Stimulated activated CD4-positive, alpha-beta T cell treated with anti-CD3 and anti-CD28 coated beads, TNF-alpha, amount 100 ng/mL, for 1 hour (primary cell): ENCODE measurements at regions not wholly inside any gene's neighbourhood (a gene's known extent, or its start where the extent isn't known, plus 50 kb on each side); places are given as distances from the start of the nearest gene placed in this dataset.
A peak's percentile ranks its signal among the peaks of the same experiment; 100 is the strongest.
"Not testable (repeated sequence)": the region's sequence is repeated elsewhere in the genome, so short reads cannot be mapped to it uniquely, and the experiment has no call there.

Source experiments
- DNase-seq, 3 donors: peaks; one replicate each; pipeline ENCODE4 v3.0.0-alpha.2; 2020; ENCODE audit warnings: low read depth in 3 of 3, low spot score in 1 of 3

- not testable (repeated sequence) for DNase-seq
Measured at GRCh38 chr6:26799903-26800633, 140.5 kb upstream of the ZNF322 start.

- DNase-seq: not testable (repeated sequence)
Measured at GRCh38 chr6:26803762-26804161, 144.2 kb upstream of the ZNF322 start.

DNA sequence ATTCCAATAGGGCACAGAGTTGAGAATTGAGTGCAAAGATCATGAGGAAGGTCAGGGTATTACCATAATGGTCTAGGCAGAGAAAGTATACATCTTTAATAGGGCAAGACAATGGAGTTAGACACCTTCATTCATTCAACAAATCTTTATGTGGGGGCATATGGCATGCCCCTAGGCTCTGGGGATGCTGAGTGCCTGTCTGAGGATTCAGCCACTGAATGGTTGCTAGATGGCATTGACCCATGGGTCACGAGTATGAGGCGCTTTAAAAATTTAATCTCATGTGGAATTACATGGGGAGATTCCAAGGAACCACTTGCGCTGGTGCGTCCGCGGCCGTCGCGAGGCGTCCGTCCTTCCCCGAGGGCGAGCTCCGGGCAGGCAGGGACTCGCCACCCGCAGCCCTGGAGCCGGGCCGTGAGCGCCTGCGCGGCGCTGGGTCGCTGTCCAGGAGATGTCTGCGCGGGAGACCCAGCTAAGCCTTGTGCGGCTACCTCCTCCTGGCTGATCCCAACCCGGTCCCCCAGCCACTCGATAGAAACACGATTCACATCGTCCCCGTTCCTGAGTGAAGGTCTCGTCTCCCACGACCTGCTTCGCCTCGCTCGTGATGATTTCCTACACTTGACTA is 152.1 kb upstream of the ZNF322 start:
- not testable (repeated sequence) for DNase-seq

DNA sequence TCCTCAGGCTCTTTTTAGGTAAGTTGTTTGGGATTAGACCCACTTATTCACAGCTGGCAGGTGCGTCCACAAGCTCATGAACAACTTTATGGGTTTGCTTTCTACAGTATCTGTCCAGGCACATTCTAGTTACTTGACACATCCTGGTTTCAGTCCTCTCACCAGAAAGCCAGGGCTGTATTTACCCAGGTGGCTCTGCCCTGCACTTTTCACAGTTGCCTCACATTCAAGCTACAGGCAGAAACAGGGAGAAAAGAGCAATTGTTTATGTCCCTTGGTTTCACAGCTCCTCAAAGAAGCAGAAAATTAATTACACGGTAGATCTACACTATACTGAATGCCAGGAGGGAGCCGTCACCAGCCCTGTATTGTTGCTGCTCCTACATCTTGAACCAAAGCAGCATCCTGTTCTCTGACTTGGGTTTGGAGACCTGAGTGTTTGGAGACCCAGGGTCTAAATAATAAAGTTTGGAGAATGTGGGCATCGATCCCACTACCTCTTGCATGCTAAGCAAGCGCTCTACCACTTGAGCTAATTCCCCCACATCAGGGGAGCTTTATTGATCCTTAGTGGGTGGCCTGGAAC is 159.2 kb upstream of the ZNF322 start:
- not testable (repeated sequence) for DNase-seq

- DNase-seq: not testable (repeated sequence)
Measured at GRCh38 chr6:26827965-26828364, 168.4 kb upstream of the ZNF322 start.

- not testable (repeated sequence) for DNase-seq
Measured at GRCh38 chr6:26829480-26829879, 169.9 kb upstream of the ZNF322 start.

GRCh38 chr6:26830992-26831391 is 171.4 kb upstream of the ZNF322 start:
- DNase-seq: not testable (repeated sequence)

DNA sequence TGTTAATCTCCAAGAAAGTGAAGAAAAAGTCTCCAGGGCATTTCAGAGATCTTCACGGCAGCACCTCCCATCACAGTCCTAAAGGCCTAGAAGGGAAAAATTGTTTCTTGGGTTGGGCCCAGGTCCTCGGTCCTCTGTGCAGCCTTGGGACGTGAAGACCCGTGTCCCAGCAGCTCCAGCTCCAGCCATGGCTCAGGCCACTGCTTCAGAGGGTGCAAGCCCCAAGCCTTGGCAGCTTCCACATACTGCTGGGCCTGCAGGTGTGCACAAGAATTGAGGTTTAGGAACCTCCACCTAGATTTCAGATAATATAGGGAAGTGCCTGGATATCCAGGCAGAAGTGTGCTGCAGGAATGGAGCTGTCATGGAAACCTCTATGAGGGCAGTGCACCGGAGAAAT is 176.2 kb upstream of the ZNF322 start:
- DNase-seq: not testable (repeated sequence)

- not testable (repeated sequence) for DNase-seq
Measured at GRCh38 chr6:26836657-26837056, 177.1 kb upstream of the ZNF322 start.

DNA sequence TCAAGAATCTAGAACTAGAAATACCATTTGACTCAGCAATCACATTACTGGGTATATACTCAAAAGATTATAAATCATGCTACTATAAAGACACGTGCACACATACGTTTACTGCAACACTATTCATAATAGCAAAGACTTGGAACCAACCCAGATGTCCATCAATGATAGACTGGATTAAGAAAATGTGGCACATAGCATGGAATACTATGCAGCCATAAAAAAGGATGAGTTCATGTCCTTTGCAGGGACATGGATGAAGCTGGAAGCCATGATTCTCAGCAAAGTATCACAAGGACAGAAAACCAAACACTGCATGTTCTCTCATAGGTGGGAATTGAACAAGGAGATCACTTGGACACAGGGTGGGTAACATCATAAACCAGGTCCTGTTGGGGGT is 185.3 kb upstream of the ZNF322 start:
- DNase-seq: not testable (repeated sequence)

- not testable (repeated sequence) for DNase-seq
Measured at GRCh38 chr6:26857289-26857688, 197.7 kb upstream of the ZNF322 start.

DNA sequence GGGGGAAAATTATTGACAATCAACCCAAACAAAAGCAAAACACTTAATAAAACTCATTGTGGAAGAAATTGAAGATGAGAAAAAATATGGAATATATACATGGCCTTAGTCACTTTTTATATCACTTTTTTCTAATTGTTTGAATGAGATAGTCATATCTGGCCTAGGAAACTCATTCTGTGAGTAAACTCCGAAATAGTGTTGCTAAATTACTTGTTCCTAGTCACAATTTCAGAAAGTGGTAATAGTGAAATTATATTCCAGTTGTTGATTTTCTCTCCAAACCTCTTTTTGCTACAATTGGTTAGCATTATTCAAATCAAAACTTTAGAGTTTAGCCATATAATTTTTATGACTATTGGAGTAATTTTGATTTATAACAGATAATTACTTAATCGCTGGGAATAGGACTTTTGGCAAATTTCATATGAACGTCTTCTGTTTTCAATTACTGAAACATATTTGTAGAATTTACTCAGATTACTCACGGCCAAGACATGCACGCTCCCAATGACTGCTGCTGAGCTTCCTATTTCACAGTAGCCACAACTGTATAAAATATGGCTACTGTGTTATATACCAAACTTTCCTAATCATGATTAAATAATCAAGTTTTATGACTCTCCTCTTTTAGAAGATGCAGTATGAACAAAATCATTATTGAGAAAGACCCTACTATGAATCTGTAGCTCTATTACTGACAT is 199.7 kb upstream of the ZNF322 start:
- DNase-seq: not testable (repeated sequence)

DNA sequence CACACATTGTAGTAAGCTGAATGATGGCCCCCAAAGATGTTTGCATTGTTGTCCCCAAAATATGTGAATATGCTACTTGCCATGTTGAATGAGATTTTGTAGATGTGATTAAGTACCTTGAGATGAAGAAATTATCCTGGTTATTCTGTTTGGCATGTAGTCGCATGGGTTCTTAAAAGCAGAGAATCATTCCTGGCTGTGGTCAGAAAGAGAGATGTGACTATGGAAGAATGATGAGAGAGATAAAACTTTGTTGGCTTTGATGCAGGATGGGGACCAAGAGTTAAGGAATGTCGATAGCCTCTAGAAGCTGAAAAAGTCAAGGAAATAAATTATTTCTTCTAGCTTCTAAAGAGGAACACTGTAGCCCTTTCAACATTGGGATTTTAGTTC is 200.2 kb upstream of the ZNF322 start:
- not testable (repeated sequence) for DNase-seq

- DNase-seq: not testable (repeated sequence)
Measured at GRCh38 chr6:26861913-26862312, 202.4 kb upstream of the ZNF322 start.

- DNase-seq: not testable (repeated sequence)
Measured at GRCh38 chr6:26863641-26864040, 204.1 kb upstream of the ZNF322 start.

- DNase-seq: not testable (repeated sequence)
Measured at GRCh38 chr6:26898785-26899184, 239.2 kb upstream of the ZNF322 start.

GRCh38 chr6:26924206-26924605 is 264.7 kb upstream of the ZNF322 start:
- DNase-seq: not testable (repeated sequence)

DNA sequence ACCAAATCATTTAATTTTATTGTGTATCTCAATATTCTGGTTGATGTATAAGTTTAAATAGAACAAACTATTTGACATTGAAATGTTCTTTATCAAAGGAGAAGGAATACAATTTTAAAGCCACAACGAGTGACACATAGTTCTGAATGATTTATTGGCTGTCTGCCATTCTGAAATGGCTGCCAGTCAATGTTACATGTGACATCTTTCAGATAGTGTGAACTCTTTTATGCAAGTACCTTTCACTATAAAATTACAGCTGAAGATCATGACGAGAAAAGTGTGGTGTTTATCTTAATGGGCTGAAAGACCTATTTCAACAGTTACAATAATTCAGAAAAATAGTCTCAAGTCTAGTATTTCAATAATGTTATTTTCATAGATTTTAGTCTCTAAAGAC is 268.6 kb upstream of the ZNF322 start:
- DNase-seq: not testable (repeated sequence)

GRCh38 chr6:26937258-26937657 is 277.7 kb upstream of the ZNF322 start:
- not testable (repeated sequence) for DNase-seq

DNA sequence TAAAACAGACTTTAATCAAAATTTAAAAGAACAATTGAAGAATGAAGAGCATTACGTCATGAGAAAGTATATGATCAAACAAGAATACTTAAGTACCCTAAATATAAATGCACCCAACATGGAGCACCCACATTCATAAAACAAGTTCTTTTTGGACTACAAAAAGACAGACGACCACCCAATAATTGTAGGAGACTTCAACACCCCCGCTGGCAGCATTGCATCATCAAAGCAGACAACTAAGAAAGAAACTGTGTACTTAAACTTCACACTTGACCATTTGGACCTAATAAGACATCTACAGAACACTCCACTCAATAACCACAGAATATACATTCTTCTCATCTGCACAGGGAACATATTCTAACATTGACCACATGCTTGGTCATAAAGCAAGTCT is 291.7 kb upstream of the ZNF322 start:
- DNase-seq: not testable (repeated sequence)

- peak; percentile 2 to 8 (median 3) for DNase-seq
Measured at GRCh38 chr6:26956078-26956600, 291.4 kb upstream of the PRSS16 start.
